A172 (cell line): ENCODE measurements at regions not wholly inside any gene's neighbourhood (a gene's known extent, or its start where the extent isn't known, plus 50 kb on each side); places are given as distances from the start of the nearest gene placed in this dataset.

ENCODE experiments used
- DNase-seq: peaks from one replicate; pipeline ENCODE4 v3.0.0-alpha.2; 2015; ENCODE audit warnings: low spot score

DNA sequence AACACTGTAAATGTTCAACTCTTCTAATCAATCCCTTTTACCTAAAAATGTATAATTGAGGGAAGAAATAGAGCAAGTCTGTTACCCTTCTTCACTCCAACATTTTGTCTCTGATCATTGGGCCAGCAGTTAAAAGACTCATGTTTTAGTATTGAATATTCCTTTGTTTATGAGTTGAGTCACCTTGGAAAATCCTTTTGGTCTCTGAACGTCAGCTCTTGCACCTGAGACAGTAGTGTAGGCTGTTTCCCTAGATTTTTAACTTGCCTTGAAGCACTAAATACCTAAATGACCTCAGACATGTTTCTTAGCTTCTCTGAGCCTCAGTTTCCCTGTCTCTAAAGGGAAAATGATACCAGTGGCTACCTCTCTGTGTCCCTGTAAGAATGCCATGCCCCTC, 184.2 kb downstream of the RFC3 start:
- DNase-seq: no peak

DNA sequence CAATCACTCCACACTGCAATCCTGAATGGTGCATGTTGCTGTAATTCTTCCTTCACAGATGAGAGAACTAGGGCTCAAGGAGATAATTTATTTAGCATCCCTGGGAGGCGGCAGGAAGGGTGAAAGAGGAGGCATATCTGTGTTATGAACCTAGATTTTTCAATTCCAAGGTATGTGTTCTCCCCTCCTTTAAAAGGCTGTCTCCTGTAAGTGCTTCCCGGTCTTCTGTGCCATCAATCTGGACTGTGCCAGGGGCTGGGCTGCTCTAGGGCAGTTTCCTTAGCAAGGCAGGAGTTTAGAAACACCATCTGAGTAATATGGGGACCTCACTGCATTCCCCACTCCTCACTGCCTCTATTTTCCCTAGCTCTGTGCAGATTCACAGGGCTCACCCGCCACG, 185.0 kb downstream of the RFC3 start:
- DNase-seq: no peak

DNA sequence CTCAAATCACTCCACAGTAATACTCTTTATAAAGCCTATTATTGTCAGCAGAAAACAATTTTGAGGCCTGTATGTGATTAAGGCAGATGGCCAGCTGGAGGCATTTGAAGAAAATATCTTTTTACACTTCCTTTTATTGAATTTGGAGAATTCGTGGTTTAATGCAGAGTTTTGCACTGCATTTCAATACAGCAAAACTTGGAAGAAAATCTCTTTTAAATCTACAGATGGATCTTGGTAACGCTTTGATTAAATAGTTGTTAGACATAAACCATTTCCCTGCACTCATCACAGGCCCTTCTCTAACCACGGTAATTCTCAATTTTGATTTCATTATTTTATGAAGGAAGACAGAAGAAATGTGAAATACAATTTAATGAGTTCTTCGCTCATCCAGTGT, 185.7 kb downstream of the RFC3 start:
- no peak for DNase-seq

DNA sequence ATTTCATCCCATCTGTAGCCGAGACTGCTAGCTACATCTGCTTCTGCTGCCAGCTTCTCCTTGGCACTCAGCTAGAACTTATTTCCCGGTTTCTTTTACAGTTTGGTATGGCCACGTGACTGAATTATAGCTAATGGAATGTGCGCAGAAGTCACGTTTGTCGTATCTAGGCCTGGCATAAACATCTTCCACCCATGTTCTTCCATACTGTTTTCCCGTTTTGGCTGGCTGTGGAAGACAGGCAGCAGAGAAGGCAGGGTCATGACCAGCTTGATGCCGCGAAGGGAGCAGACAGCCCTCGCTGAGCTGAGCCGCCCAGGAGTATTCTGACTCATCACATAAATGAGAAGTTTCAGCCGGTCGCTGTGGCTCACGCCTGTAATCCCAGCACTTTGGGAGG, 186.7 kb downstream of the RFC3 start:
- DNase-seq: no peak

DNA sequence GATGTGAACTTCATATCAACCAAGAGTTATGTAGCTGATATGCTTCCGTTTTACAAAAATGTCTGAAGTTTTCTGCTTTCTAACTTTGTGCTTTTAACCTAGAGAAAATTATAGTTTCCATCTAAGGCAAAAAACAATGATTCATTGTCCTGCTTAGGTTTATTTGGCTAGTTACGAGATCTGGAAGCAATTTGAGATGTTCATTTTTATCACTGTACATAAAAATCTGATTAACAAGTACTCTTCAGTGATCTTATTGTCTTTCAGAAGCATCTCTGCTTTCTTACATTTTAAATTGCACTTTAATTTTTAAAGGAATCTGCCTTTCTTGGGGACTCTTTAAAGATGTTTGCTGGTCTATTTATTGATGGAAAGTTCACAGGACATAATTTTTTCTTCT, 188.1 kb downstream of the RFC3 start:
- no peak for DNase-seq

DNA sequence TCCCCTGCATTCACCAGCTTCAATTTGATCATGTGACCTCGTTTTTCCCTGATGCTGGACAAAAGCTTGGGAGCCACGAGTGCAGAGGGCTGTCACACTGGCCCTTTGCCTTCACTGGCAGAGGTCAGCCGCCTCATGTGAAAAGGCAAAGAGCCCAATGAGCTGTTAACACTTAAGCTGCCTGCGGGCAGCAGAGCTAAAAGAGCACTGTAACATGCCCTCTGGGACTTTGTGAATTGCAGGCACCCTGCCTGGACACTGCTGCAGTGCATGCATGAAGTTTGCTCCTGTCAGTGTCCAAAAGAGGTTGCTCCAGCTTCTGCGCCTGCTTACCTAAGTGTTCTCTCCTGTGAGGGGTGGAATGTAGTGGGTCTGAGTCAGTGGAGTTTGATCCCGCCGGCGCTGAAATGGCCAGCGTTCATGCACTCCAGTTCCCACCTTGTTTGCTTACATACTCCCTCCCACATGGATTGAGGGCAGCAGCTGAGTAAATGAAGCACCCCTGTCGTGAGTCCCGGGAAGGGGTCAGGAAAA, 193.7 kb downstream of the RFC3 start:
- DNase-seq: no peak

DNA sequence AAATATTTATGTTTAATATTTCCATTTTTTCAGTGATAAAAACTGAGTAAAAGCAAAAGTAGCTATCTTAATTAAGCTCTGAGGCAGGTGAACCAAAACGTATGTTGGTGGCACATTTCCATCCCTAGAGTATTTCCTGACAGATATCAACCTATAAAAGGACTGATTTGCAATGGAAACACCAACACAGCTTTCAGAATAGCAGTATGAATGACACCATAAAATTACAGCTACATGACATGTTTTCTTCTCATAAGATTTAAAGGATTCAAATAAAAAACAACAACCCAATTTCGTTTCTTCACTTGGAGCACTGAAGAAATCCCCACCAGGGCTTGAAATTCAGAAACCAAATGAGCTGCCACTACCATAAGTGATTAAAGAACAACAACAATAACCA, 194.4 kb downstream of the RFC3 start:
- no peak for DNase-seq

DNA sequence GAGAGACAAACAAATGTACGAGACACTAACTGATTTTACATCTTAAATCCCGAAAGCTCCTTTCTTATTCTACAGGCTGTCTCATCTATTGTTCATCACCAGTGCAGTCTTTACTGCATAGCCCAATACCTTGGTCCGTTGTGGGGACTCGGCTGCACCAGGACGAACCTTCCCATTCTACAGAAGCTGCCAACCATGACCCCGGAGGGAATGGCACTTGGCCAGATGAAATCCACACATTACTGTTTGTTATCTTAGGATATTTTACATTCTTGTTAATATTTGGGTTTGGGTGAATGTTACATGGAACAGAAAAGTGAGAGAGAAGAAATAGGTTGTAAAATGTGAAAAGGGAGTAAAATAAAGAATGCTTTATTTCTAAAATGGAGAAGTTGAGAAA, 195.1 kb downstream of the RFC3 start:
- no peak for DNase-seq

DNA sequence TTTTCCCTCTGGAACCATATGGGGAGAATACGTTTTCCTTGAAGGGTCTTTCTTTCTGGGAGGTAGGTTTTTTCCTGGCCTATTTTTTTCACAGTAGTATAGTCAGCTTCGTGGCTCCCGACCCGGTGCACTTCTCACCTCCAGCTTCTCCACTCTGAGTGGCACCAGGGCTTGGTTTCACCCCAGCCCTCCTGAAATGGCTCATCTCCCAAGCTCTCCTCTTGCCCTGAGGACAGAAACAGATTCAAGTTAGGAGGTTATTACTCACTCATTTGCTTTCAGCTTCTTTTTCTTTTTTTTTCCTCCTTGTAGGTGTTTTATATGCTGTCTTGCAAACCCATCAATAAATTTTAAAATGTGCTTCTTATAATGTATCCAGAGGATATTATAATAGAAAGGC, 199.3 kb downstream of the RFC3 start:
- no peak for DNase-seq

DNA sequence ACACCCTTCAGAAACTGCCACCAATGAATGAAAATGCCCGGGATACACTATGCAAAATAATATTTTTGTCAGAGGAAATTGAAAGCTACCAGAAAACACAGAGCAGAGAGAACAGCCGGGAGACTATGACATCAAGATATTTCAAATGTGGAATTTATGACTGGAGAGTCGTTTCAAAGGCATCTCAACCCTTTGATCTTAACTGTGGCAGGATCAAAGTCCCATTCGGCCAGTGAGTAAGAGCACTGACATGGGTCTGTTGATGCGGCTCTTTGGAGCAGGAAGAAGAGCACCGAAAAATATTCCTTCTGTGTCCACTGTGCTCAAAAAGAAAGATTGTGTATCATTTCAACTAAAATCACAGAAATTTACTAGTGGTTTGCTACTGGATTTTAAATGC, 201.9 kb downstream of the RFC3 start:
- DNase-seq: no peak

DNA sequence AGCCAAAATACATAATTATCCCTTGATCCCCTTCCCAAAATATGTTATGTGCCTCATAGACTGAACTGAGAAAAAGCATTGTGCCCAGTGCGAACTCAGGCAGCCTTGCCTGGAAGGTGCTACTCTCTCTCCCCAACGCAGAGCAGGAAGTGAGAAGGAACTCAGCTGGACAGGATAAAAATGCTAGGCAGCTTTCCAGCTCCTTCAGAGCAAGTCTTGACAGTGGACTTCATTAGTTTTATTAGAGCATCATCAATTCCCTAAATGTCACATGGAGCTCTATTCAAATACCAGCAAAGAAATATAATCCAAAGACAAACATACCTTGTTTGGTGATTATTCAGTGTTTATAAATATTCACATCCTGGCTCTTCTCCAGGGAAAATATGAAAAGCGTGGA, 202.4 kb downstream of the RFC3 start:
- no peak for DNase-seq

DNA sequence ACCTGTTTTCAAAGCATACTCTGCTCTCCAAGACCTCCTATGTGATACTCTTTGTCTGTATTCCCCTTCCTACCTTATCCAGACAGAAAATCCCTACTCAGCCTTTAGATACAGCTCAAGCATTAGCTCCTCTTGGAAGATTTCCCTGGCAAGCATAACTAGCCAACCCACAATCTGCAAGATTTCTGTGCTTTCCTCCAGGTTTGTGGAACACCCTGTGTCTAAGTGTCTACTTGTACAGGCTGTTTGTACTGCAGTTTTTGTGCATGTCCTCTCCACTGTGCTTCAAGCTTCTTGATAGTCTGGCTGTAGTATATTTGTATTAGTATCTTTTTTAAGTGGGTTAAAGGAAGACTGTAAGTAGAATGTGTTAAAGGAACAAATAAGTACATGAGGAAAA, 203.7 kb downstream of the RFC3 start:
- no peak for DNase-seq

DNA sequence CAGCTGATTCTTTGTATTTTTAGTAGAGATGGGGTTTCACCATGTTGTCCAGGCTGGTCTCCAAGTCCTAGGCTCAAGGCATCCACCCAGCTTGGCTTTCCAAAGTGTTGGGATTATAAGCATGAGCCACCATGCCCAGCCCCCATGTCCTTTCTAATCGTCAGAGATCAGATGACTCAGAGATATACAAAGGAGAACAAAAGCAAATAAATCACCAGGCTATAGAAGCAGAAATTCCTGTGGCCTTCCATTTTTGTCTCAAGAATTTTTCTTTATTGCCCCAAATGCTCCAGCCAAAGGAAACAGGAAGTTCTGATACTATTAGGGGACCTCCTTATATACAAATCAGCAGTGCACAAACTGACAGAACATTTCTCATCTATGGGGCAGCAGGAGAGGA, 207.8 kb downstream of the RFC3 start:
- DNase-seq: peak; percentile 91

DNA sequence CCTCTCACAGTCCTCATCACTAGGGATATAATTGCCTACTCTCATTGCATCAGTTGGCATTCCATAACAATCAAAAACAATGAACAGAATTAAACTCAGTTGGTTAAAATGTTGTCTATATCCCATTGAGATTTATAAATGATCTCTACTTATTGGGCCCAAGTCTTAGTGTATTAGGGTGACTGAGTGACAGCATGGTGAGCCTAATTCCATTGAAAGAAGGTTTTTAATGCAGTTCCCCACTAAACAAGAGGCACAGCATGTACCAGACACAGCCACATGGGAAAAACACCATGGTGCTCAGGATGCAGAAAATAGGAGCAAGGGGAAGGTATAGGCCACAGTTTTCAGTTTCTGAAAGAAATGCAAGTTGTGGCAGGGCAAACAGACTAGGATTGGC, 208.4 kb downstream of the RFC3 start:
- DNase-seq: no peak

DNA sequence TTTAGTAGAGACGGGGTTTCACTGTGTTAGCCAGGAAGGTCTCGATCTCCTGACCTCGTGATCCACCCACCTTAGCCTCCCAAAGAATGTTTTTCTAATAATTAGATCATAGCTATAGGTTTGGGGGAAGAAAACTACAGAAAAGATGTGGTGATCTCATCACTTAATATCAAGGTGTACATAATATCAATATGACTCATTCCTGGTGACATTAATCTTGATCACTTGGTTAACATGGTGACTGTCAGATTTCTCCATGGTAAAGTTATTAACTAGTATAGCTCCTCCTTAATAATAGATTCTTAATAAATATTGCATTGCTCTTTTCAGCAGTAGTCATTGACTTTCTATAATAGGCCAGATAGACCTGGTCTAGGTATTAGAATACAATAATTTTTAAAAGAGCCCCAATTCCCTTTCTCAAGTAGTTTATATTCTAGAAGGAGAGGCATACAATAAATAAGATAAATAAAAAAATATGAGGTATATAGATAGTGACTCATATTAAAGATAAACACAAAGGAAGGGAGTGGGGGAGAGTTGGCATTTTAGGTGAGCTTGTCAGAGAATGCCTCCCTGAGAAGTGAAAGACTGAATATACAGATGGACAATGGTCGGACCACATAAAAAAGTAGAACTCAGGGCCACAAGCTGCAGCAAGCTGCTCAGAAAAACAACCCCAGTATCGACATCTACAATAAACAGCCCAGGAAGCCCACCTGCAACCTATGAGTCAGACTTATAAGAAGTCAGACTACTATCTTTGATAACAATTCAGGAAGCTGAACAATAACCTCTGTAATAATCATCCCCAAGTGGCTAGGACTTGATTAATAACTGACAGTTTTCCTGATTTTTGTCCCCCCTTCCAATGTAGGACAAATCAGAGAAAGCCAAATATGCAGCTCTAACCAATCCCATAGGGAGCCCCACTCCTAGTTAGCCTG, 210.8 kb downstream of the RFC3 start:
- no peak for DNase-seq

DNA sequence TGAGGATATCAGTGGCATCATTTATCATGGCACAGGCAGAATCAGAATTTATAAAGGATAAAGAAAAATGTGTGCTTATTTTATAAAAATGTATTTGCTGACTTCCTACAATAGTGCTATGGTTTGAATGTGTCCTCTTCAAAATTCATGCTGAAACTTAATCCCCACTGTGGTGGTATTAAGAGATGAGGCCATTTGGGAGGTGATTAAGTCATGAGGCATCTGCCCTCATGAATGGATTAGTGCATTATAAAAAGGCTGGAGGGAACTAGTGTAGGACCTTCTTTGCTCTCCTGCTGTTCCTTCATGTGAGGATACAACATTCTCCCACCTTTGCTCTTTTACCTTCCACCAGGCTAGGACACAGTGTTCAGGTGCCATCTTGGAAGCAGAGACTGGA, 212.8 kb downstream of the RFC3 start:
- no peak for DNase-seq

DNA sequence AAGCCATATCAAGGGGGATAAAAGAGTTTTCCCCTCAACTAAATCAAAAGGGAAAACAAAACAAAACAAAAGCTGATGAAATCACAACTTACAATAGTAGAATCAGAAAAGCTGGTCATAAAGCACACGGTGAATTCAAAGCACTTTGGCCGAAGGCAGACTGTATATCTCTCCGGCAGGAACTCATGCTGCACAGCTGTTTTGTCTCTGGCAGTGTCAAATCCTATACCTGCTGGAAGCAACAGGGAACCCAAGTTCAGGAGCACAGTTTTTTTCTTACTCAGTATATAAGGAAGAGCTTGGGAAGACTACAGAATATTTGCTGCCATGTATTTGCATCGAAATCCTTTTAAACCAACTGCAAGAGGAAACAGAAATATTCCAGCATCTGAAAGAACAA, 213.7 kb downstream of the RFC3 start:
- no peak for DNase-seq

DNA sequence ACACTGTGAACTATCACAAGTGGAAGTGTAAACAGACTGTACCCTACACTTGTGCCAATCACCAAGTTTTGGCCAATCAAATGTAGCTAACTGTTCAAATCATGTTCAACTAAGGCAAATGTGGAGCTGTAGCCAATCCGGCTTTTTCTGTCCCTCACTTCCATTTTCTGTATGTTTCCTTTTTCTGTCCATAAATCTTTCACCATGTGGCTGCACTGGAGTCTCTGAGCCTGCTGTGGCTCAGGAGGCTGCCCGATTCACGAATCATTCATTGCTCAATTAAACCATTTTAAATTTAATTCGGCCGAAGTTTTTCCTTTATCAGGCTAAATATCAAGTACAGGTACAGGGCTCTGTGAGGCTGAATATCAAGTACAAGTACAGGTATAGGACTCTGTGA, 216.5 kb downstream of the RFC3 start:
- no peak for DNase-seq

DNA sequence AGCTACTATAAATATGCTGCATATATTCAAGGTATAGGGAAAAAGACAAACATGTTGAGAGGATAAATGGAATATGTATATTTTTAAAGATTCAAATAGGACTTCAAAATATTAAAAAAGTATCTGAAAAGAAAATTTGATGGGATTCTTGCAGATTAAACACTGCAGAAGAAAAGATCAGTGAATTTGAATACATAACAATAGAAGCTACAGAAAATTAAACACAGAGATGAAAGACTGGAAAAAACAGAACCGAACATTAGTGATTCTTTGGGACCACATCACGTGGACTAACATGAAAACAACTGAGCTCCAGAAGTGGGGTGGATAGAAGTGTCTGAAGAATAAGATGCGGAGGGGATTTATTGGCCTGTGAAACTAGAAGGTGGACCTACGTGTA, 217.2 kb downstream of the RFC3 start:
- DNase-seq: no peak

DNA sequence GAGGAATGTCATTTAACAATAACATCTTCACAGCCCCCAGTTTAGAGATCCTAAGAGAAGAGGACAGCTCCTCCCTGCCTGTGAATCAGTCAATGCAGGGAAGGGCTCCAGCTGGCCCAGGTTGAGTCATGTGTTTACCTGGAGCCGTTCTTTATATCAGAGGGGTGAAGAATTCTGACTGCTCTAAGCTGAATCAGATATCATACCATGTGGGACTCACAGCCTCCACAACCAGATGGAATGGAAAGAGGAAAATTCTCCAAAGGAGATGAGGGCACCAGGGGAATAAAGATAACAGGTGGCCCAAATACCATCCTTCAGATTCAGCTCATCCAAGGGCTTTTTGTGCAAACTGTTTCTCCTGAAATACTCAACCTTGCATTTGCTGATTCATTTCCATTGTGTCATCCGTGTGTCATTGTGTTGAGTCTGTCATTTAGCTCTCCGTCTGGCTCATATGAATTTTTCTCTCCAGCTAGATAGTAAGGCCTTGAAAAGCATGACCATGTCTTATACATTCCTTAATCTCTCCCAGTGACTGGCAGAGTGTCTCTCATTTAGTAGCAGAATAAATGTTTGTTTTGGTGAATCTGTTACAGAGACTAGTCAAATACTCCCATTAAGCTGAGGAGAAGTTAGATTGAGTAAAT, 217.9 kb downstream of the RFC3 start:
- DNase-seq: peak; percentile 15

DNA sequence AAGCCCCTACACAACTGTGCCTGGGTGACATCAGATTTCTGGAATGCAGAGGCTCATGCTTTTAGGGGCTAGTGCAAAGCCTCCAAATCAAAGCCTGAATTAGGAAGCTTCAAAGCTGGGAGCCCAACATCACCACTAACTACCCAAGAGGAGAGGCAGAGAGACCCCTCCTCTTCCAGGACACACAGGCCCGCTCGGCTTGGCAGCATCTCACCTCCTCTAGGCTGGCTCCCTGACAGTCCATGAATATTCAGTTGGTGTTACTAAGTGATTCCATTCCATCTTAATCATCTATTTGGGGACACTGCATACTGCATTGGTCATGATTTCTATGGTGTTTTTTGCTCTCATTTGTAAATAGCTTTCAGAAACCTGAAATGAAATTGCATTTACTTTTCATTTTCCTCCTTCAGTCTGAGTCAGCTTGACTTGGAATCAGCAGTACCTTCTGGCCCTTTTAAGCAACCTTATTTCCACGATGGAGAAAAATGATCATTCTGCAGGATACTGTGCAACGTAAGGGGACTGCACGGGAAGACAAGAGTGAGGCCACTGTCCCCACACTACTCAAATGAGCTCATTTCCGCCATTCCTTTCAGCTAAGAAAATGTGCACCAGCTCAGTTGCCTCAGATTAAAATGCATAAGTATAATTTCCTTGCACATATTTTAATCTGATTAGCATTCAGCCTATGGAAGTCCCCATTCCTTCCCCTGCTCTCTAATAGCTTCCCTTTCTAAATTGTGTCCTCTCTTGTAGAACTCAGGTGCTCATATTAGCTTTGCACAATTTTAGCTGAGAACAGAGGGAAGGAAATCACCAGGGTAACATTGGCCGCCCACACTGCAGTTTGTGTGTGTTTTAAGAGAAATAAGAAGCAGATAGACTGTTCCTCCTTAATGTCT, 219.9 kb downstream of the RFC3 start:
- no peak for DNase-seq

DNA sequence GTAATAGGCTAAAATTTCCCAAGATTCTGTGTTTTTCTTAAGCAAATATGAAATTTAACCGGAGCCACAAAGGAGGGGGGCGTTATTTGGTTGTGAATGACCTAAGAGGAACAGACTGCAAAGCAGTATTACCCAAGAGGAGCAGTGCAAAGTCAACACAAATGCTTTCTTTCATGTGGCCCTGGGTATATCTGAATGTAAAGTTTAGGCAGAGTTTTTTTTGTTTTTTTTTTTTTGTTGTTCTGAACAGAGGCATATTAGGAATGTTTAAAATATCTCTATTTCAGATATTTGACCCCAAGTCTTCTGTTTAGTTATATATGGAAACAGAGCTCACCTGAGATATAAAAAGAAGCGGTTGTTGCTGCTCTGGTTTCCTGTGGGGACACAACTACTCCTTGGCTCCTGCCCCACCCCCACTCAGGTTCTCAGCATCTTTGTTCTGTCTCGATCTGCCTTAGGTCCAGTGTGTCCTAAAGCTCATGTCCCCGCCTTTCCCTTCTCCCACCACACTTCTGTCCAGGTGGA, 220.7 kb downstream of the RFC3 start:
- DNase-seq: no peak
